CD14-positive monocyte (primary cell): ENCODE measurements at regions not wholly inside any gene's neighbourhood (a gene's known extent, or its start where the extent isn't known, plus 50 kb on each side); places are given as distances from the start of the nearest gene placed in this dataset.

Source experiments
- DNase-seq, 3 donors: peaks; one replicate each; pipeline ENCODE4 v3.0.0-alpha.2; 2011 to 2022
- H2AFZ ChIP-seq: 2 replicates; pipeline ENCODE4 v1.6.0; 2012; ENCODE audit warnings: mild to moderate bottlenecking, low read depth, low read length, inconsistent platforms; ENCODE audit not compliant: insufficient read depth, poor library complexity, severe bottlenecking
- H3K27ac ChIP-seq, 2 donors: 1 replicate in 1 of 2; 2 replicates in 1 of 2; pipeline ENCODE4 v1.5.1; 2012 to 2013; ENCODE audit warnings: low read length in 2 of 2, control low read depth in 1 of 2, inconsistent platforms in 1 of 2, low read depth in 1 of 2, mild to moderate bottlenecking in 1 of 2
- H3K27me3 ChIP-seq, 2 donors: one replicate each; pipeline versions ENCODE4 v1.6.0 to v1.6.1; 2011 to 2013; ENCODE audit warnings: low read length in 2 of 2; ENCODE audit not compliant: control insufficient read depth in 2 of 2, insufficient read depth in 2 of 2
- H3K36me3 ChIP-seq, 2 donors: replicated peaks in 1 of 2; 1 replicate in 1 of 2; 2 replicates in 1 of 2; pipeline versions ENCODE4 v1.5.1 to v1.6.1; 2012 to 2013; ENCODE audit warnings: low read length in 2 of 2, control low read depth in 1 of 2, inconsistent platforms in 1 of 2, mild to moderate bottlenecking in 1 of 2; ENCODE audit not compliant: insufficient read depth in 2 of 2, control insufficient read depth in 1 of 2
- H3K4me1 ChIP-seq, 2 donors: 1 replicate in 1 of 2; 2 replicates in 1 of 2; pipeline versions ENCODE4 v1.5.1 to v1.6.1; 2012 to 2013; ENCODE audit warnings: low read length in 2 of 2, control low read depth in 1 of 2, inconsistent platforms in 1 of 2, mild to moderate bottlenecking in 1 of 2, moderate library complexity in 1 of 2; ENCODE audit not compliant: insufficient read depth in 2 of 2, control insufficient read depth in 1 of 2
- H3K4me2 ChIP-seq: replicated peaks from 2 replicates; pipeline ENCODE3; 2012; ENCODE audit warnings: low read length, moderate library complexity, mild to moderate bottlenecking; ENCODE audit not compliant: poor library complexity, severe bottlenecking; ENCODE audit errors: extremely low read depth
- H3K4me3 ChIP-seq, 3 experiments: fragments of 200-600 bp in 1 of 3; sonication (generic) in 1 of 3; replicated peaks in 1 of 3; 1 replicate in 2 of 3; 2 replicates in 1 of 3; pipeline ENCODE4 v1.5.1; 2011 to 2013; ENCODE audit warnings: low read length in 3 of 3, mild to moderate bottlenecking in 3 of 3, control low read depth in 2 of 3, low read depth in 2 of 3, inconsistent platforms in 1 of 3, moderate library complexity in 1 of 3
- H3K79me2 ChIP-seq: 2 replicates; pipeline ENCODE4 v1.6.0; 2012; ENCODE audit warnings: mild to moderate bottlenecking, control low read depth, inconsistent platforms, low read length, moderate library complexity; ENCODE audit not compliant: insufficient read depth
- H3K9ac ChIP-seq: 2 replicates; pipeline ENCODE4 v1.6.0; 2017; ENCODE audit warnings: low read length, mild to moderate bottlenecking; ENCODE audit not compliant: insufficient read depth, poor library complexity, severe bottlenecking
- H3K9me3 ChIP-seq, 2 donors: replicated peaks in 1 of 2; 1 replicate in 1 of 2; 2 replicates in 1 of 2; pipeline versions ENCODE4 v1.5.1 to v1.6.1; 2012 to 2013; ENCODE audit warnings: low read length in 2 of 2, control low read depth in 1 of 2; ENCODE audit not compliant: control insufficient read depth in 1 of 2, insufficient read depth in 1 of 2
- H4K20me1 ChIP-seq: 2 replicates; pipeline ENCODE4 v1.6.0; 2012; ENCODE audit warnings: mild to moderate bottlenecking, low read length, control low read depth, moderate library complexity; ENCODE audit not compliant: insufficient read depth
- H3K27ac Mint-ChIP-seq, 7 donors: one replicate each; pipeline ENCODE4 v1.8.0; 2020; ENCODE audit warnings: mild to moderate bottlenecking in 7 of 7, mixed read lengths in 7 of 7, moderate library complexity in 6 of 7, inconsistent platforms in 2 of 7
- H3K27me3 Mint-ChIP-seq, 3 donors: one replicate each; pipeline ENCODE4 v1.8.0; 2021 to 2022; ENCODE audit warnings: low read depth in 3 of 3, mild to moderate bottlenecking in 3 of 3, mixed read lengths in 3 of 3, moderate library complexity in 3 of 3, inconsistent platforms in 1 of 3
- H3K36me3 Mint-ChIP-seq, 2 donors: one replicate each; pipeline ENCODE4 v1.8.0; 2020; ENCODE audit warnings: mixed read lengths in 2 of 2, inconsistent platforms in 1 of 2, mild to moderate bottlenecking in 1 of 2
- H3K4me1 Mint-ChIP-seq: one replicate; pipeline ENCODE4 v1.8.0; 2020; ENCODE audit warnings: mild to moderate bottlenecking, mixed read lengths
- H3K4me3 Mint-ChIP-seq, 2 donors: one replicate each; pipeline ENCODE4 v1.8.0; 2020; ENCODE audit warnings: mild to moderate bottlenecking in 2 of 2, mixed read lengths in 2 of 2, moderate library complexity in 1 of 2
- H3K9me3 Mint-ChIP-seq, 7 donors: one replicate each; pipeline ENCODE4 v1.8.0; 2020 to 2022; ENCODE audit warnings: mixed read lengths in 7 of 7, mild to moderate bottlenecking in 6 of 7, moderate library complexity in 6 of 7, inconsistent platforms in 2 of 7
- CTCF ChIP-seq: fragments of 200-600 bp; IDR thresholded peaks from one replicate; pipeline ENCODE4 v1.8.0; 2022; ENCODE audit warnings: antibody characterized with exemption, mild to moderate bottlenecking
- WGBS: methylation state at CpG from one replicate; pipeline ENCODE4 v1.1.5; 2013; ENCODE audit warnings: missing lambda C conversion rate; ENCODE audit not compliant: insufficient coverage; 5-methylcytosine and 5-hydroxymethylcytosine counted together
- intact Hi-C, 2 donors: fragments of 100-400 bp; cut with micrococcal nuclease; formaldehyde crosslinking; loops; one replicate each; pipeline versions ENCODE4 v1.15.0 to v1.15.1; 2023

- Histone ChIP-seq H3K4me2 (no peak overlapping the region), H3K4me3 (no peak overlapping the region), H2AFZ (no peak overlapping the region), H3K79me2 (no peaks in the 10 kb centered on the region), H3K36me3 (no peaks in the 10 kb centered on the region), H3K27me3 (no peaks in the 10 kb centered on the region), H3K9me3 (peaks cover 5% of the 10 kb centered on the region in 2 donors), H3K27ac (no peak overlapping the region), H4K20me1 (no peaks in the 10 kb centered on the region), H3K9ac (no peak overlapping the region), H3K4me1 (no peaks in the 10 kb centered on the region)
- Mint-ChIP-seq H3K9me3 (peaks cover 0 to 15% (median 8%) of the 10 kb centered on the region in 7 donors), H3K27me3 (peaks cover 0 to 5% (median 0%) of the 10 kb centered on the region in 3 donors), H3K4me3 (no peak overlapping the region), H3K36me3 (no peaks in the 10 kb centered on the region), H3K4me1 (no peaks in the 10 kb centered on the region), H3K27ac (no peak overlapping the region)
- intact Hi-C loops = no loop called here
- TF ChIP-seq CTCF = no peak
- WGBS = 86% methylated on average over 2 of the region's 4 CpGs
- DNase-seq = no peak
Measured at GRCh38 chr16:65775829-65776228, 590.7 kb upstream of the CDH5 start.

GRCh38 chr16:65774350-65774749, 592.1 kb upstream of the CDH5 start:
- TF ChIP-seq CTCF = no peak
- H3K4me1 Mint-ChIP-seq = peaks cover 1% of the 10 kb centered on the region
- Histone ChIP-seq H3K36me3 (no peaks in the 10 kb centered on the region), H3K4me1 (no peaks in the 10 kb centered on the region), H3K27me3 (no peaks in the 10 kb centered on the region), H3K4me3 (no peak overlapping the region), H4K20me1 (no peaks in the 10 kb centered on the region), H3K27ac (no peak overlapping the region), H2AFZ (no peak overlapping the region), H3K9me3 (peaks cover 17 to 20% of the 10 kb centered on the region in 2 donors), H3K9ac (no peak overlapping the region), H3K79me2 (no peaks in the 10 kb centered on the region), H3K4me2 (no peak overlapping the region)
- no peak overlapping the region for H3K4me3 Mint-ChIP-seq
- 83% methylated on average over 2 of the region's 3 CpGs for WGBS
- H3K9me3 Mint-ChIP-seq = peaks cover 5 to 28% (median 20%) of the 10 kb centered on the region in 7 donors
- intact Hi-C loops = no loop called here
- H3K27ac Mint-ChIP-seq = no peak overlapping the region
- H3K36me3 Mint-ChIP-seq = no peaks in the 10 kb centered on the region
- DNase-seq = no peak
- H3K27me3 Mint-ChIP-seq = peaks cover 0 to 4% (median 0%) of the 10 kb centered on the region in 3 donors
